Neural progenitor cell (in vitro differentiated cells): ENCODE measurements at regions not wholly inside any gene's neighbourhood (a gene's known extent, or its start where the extent isn't known, plus 50 kb on each side); places are given as distances from the start of the nearest gene placed in this dataset.

Experiments
- EZH2 ChIP-seq: fragments of 200-600 bp; sonication (generic); IDR thresholded peaks from 2 replicates; pipeline ENCODE4 v1.6.1; 2017; ENCODE audit warnings: antibody characterized with exemption, mild to moderate bottlenecking, moderate library complexity
- EZH2phosphoT487 ChIP-seq: fragments of 200-600 bp; sonication (generic); IDR thresholded peaks from 2 replicates; pipeline ENCODE4 v1.6.1; 2017; ENCODE audit warnings: antibody characterized with exemption
- TF ChIP-seq, protein P1 (sequence below): fragments of 200-600 bp; sonication (generic); IDR thresholded peaks from 2 replicates; pipeline ENCODE4 v1.5.1; 2017; ENCODE audit warnings: antibody characterized with exemption, mild to moderate bottlenecking

- TF ChIP-seq, protein P1, sequence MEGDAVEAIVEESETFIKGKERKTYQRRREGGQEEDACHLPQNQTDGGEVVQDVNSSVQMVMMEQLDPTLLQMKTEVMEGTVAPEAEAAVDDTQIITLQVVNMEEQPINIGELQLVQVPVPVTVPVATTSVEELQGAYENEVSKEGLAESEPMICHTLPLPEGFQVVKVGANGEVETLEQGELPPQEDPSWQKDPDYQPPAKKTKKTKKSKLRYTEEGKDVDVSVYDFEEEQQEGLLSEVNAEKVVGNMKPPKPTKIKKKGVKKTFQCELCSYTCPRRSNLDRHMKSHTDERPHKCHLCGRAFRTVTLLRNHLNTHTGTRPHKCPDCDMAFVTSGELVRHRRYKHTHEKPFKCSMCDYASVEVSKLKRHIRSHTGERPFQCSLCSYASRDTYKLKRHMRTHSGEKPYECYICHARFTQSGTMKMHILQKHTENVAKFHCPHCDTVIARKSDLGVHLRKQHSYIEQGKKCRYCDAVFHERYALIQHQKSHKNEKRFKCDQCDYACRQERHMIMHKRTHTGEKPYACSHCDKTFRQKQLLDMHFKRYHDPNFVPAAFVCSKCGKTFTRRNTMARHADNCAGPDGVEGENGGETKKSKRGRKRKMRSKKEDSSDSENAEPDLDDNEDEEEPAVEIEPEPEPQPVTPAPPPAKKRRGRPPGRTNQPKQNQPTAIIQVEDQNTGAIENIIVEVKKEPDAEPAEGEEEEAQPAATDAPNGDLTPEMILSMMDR = no peak
- TF ChIP-seq EZH2phosphoT487 = no peak
- TF ChIP-seq EZH2 = no peak
These were observed 64.3 kb upstream of the TMEM106B start for GRCh38 chr7:12146813-12147212.
